ENCODE measurements at regions not wholly inside any gene's neighbourhood (a gene's known extent, or its start where the extent isn't known, plus 50 kb on each side); places are given as distances from the start of the nearest gene placed in this dataset.

DNA sequence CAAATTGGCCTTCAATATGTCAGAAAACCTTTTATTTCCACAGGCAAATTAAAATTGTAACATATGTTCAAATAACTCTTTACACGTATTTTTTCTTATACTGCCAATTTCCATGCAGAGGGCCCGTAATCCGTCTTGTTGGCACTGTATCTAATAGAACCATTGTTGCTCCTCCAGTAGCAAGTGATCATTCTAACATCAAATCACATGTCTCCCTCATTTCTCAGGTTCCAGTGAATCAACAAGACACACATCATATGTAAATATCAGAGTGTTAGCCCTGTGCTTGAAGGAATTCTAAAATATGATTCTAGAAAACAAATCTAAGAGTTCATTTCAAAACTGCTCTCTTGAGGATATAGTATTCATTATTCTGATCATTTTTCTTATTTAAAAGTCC is 834.3 kb downstream of the LRRTM4 start:
- no peaks in the 10 kb centered on the region for H3K9me1 ChIP-seq (replicated peaks; ENCODE audit: control insufficient read depth, extremely low read depth, insufficient read depth, low read length)
- ChIA-PET POLR2A (no interaction called here), CTCF (no interaction called here)
- no peaks in the 10 kb centered on the region for H3K79me2 ChIP-seq (ENCODE audit: control insufficient read depth, insufficient read depth, low read length)
- TF ChIP-seq EZH2 (IDR thresholded peaks at IDR 0.05; ENCODE audit: borderline replicate concordance, low read depth, low read length, severe bottlenecking): no peak
- no peak for TF ChIP-seq POLR2A (IDR thresholded peaks at IDR 0.05; ENCODE audit: low read depth, low read length)
- no peak for TF ChIP-seq CTCF (IDR thresholded peaks at IDR 0.05; ENCODE audit: extremely low read depth in 1 of 2, insufficient read depth in 1 of 2, low read depth in 1 of 2, low read length in 2 of 2)
- no peak for TF ChIP-seq MYC (IDR thresholded peaks at IDR 0.05; ENCODE audit: low read depth, low read length)
- TF ChIP-seq JUN (IDR thresholded peaks at IDR 0.05; ENCODE audit: borderline replicate concordance, insufficient read depth, insufficient read length, low read depth): no peak
- no peak for TF ChIP-seq GATA2 (IDR thresholded peaks at IDR 0.05; ENCODE audit: insufficient read depth, insufficient read length, low read depth, low read length)
- no peak for TF ChIP-seq FOS (IDR thresholded peaks at IDR 0.05; ENCODE audit: borderline replicate concordance, insufficient read depth, low read length)
- no peak for TF ChIP-seq MAX (IDR thresholded peaks at IDR 0.05; ENCODE audit: insufficient read depth, insufficient read length)
- TF ChIP-seq POLR2AphosphoS5 (IDR thresholded peaks at IDR 0.05; ENCODE audit: insufficient read depth, low read depth, low read length): no peak
- H3K9me3 ChIP-seq (replicated peaks; ENCODE audit: control insufficient read depth, insufficient read depth, low read length): no peaks in the 10 kb centered on the region
- H4K20me1 ChIP-seq (replicated peaks; ENCODE audit: control insufficient read depth, extremely low read depth, insufficient read depth, low read length): no peaks in the 10 kb centered on the region
- intact Hi-C loops (cut with micrococcal nuclease): no loop called here
- no peak overlapping the region for H3K9ac ChIP-seq (replicated peaks; ENCODE audit: extremely low read depth, insufficient read depth, low read length)
- FAIRE-seq (no peak), DNase-seq (ENCODE audit: low read depth, low spot score) (no peak)
- H3K4me3 ChIP-seq (replicated peaks in 1 of 3; ENCODE audit: insufficient read depth in 1 of 3, low read depth in 1 of 3, low read length in 3 of 3): no peak overlapping the region
- dilution Hi-C loops (cut with MboI; ENCODE audit: extremely low pct_ligation_motif_present, low sequenced_read_pairs): no loop called here
- H3K36me3 ChIP-seq (ENCODE audit: control insufficient read depth in 2 of 2, extremely low read depth in 1 of 2, insufficient read depth in 2 of 2, low read length in 2 of 2): no peaks in the 10 kb centered on the region
- no peak overlapping the region for H2AFZ ChIP-seq (ENCODE audit: low read depth, low read length)
- no peak overlapping the region for H3K27ac ChIP-seq (ENCODE audit: insufficient read depth, low read depth, low read length)
- no peak overlapping the region for H3K4me2 ChIP-seq (ENCODE audit: insufficient read depth, low read length)
- no TSS peak for BruUV-seq (replicated peaks)
- no peaks in the 10 kb centered on the region for H3K4me1 ChIP-seq (ENCODE audit: control insufficient read depth, extremely low read depth, insufficient read depth, low read length)
- no peaks in the 10 kb centered on the region for H3K27me3 ChIP-seq (ENCODE audit: control insufficient read depth in 2 of 2, insufficient read depth in 2 of 2, low read length in 2 of 2)

Data from endothelial cell of umbilical vein (primary cell).